GM12873 (cell line): ENCODE measurements at regions not wholly inside any gene's neighbourhood (a gene's known extent, or its start where the extent isn't known, plus 50 kb on each side); places are given as distances from the start of the nearest gene placed in this dataset.

Source experiments
- TF ChIP-seq, protein P1 (sequence below): IDR thresholded peaks from 2 replicates; pipeline ENCODE4 v1.5.1; 2012; ENCODE audit warnings: low read depth, mild to moderate bottlenecking, moderate library complexity, low read length, control low read depth; ENCODE audit not compliant: insufficient read depth; ENCODE audit errors: missing control alignments

DNA sequence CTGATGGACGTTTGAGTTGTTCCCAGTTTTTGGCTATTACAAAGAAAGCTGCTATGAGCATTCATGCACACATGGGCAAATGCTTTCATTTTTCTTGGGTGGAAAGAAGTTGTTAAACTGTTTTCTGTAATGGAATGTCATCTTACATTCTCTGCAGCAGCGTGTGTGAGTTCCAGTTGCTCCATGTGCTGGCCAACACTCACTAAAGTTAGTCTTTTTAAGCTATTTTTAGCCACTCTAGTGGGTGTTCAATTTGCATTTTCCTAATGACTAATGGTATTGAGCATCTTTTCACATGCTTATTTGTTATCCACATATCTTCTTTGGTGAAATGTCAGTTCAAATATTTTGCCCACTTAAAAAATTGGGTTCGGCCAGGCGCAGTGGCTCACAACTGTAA, 82.8 kb upstream of the COL13A1 start:
- TF ChIP-seq, protein P1, sequence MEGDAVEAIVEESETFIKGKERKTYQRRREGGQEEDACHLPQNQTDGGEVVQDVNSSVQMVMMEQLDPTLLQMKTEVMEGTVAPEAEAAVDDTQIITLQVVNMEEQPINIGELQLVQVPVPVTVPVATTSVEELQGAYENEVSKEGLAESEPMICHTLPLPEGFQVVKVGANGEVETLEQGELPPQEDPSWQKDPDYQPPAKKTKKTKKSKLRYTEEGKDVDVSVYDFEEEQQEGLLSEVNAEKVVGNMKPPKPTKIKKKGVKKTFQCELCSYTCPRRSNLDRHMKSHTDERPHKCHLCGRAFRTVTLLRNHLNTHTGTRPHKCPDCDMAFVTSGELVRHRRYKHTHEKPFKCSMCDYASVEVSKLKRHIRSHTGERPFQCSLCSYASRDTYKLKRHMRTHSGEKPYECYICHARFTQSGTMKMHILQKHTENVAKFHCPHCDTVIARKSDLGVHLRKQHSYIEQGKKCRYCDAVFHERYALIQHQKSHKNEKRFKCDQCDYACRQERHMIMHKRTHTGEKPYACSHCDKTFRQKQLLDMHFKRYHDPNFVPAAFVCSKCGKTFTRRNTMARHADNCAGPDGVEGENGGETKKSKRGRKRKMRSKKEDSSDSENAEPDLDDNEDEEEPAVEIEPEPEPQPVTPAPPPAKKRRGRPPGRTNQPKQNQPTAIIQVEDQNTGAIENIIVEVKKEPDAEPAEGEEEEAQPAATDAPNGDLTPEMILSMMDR = no peak

DNA sequence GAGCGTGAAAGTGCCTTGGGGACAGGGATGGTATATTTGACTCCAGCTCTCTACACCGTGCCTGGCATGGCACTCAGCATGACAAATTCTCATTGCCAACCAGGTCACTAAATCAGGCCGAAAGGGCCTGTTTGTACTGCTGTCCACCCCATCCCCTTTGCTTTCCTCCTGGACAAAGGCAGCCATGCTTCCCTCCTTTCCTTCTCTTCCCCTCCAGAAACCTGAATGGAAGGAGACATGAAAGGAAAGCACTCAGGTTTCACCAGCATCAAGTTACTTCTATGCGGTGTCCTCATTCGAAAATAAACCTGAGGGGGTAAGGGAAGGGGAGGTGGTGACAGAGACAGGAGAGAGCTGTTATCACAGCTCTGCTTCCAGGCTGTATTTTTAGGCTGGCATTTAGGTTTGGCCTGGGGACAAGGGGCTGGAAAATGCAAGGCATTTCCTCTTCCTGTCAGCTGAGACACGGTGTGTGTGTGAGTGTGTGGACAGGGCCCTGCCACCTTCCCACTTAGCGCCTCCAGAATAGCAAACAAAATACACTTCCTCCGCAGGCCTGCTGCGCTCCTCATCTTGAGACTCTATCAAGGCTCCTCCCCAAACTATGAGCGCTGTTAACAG, 79.9 kb upstream of the COL13A1 start:
- TF ChIP-seq, protein P1 = no peak

DNA sequence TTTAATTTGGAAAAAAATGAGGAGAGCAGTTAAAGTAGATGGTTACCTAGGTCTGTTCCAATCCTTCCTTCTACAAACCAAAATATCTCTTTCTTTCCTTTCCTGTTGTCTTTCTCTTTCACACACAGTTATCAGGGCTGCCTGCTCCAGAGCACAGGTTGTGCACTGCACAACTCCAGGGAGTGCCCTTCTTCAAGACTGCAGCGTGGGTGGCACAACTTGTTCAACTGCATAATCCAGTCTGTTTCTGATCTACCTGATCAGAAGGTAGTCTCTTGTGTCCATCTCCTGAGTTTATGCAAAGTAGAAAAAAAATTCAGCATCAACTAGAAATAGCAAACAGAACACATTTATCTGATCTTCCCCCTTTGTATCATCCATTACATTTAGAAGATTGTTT, 78.1 kb upstream of the COL13A1 start:
- TF ChIP-seq, protein P1 = no peak

DNA sequence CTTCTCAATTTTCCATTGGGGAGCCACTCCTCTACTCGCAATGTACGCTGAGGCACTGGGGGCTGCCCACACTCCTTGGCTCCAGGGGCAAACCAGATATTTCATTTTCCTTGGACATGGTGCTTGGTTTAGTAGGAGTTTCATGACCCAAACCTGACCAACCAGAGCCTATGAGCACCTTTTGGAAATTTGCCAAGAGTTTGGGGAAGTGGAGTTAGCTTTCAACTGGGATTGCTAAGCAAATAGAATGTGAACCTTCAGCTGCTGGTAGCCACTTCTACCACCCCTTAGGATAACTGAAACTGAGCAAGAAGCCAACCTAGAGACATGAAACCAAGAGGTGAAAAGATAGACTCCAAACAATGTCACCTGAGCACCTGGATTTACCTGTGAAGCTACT, 74.9 kb upstream of the COL13A1 start:
- TF ChIP-seq, protein P1 = no peak

DNA sequence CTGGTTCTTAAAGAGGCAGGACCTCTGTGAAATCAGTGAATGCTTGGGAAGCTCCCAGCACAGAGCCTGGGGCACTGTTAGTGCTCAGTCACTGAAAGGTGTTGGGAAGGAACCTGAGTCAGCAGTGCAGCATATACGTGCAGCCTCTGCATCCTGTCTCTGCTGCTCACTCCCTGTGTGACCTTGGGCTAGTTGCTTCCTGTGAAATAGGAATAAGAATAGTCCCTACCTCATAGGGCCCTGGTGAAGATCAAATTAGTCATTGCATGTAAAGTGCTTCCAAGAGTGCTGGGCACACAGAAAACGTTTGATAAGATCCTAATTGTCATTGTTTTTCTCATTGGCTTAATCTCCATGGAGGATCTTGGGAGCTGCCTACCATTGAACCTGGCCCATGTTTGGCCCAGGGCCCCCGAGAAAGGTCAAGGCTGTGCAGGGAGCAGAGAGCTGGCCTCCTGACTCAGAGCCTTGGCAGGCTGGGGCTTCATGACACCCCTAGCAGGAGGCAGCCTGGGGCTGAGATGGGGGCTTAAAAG, 73.3 kb upstream of the COL13A1 start:
- TF ChIP-seq, protein P1 = no peak

DNA sequence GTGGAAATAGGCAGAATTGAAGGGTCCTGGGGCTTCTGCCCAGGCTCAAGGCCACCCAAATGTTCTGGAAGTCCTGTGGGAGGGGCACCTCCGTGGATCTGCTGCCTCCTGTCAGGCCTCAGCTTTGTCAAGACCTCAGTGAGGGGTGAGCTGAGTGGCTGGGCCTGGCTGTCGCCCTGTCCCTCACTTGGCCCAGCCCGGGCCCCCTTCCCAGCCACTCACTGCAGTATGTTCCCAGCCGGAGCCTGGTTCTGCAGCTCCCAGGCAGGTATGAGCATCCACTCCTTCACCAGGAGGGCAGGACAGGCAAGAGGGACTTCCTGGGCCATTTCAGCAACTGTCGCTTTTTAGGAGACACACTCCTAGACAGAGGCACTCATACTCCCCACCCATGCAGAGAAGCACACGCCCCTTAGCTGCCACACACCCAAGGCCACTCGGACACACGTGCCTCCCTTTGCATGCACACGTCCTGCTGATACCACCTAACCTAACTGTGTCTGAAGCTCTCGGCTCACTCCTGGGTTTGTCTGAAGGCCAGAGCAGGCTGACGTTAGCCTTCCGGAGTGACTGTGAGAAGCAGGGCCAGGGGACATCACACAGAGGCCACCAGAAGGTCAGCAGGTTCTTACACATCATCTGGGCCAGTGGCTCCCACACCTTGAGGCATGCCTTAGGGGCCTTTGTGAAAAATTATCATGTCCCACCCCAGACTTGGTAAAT, 72.2 kb upstream of the COL13A1 start:
- TF ChIP-seq, protein P1 = no peak

DNA sequence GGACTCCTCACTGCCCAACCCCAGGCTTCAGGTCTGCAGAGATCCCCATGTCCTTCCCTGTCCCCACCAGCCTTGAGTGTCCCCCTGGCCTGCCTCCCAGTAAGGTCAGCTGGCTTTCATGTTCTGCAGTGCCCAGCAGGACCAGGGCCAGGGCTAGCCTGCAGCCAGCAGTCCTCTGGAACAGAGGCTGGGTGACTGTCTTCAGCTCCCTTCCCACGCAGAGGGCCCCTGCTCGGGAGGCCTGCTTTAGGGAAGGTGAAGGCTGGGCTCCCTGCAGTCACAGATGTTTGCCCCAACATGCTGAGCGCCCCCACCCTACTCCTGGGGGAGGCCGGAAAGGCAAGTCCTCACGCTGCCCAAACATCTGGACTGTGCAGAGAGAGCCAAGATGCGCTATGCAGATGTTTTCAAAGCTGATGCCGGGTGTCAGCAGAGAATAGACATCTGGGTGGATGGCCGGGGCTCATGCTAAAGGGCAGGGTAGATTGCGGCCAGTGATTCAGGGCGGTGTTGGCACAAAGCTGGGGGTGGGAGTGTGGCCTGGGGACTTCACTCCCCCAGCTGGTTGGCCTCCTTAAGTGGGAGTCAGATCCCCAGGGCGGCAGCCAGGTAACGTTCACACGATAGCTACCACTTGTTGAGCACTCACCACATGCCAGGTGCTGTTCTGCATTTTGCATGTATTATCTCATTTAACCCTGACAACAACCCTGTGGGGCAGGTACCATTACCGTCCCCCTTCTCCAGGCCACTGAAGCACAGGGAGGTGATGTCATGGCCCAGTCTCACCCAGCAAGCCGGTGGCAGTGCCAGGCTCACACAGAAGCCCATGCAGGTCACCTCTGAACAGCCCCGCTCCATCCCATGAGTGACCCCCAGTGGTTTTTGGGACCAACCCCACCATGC, 71.2 kb upstream of the COL13A1 start:
- TF ChIP-seq, protein P1 = no peak
